Adrenal gland (tissue), 9 donors: ENCODE measurements at regions not wholly inside any gene's neighbourhood (a gene's known extent, or its start where the extent isn't known, plus 50 kb on each side); places are given as distances from the start of the nearest gene placed in this dataset.

Experiments
- DNase-seq, 7 donors: peaks; one replicate each; pipeline ENCODE4 v3.0.0-alpha.2; 2019 to 2020
- H3K27ac ChIP-seq, 5 donors: fragments of 200-600 bp; sonication (generic) in 4 of 5; 1 replicate in 3 of 5; 2 replicates in 2 of 5; pipeline versions ENCODE4 v1.5.1 to v1.8.0; 2016 to 2020; ENCODE audit warnings: mild to moderate bottlenecking in 1 of 5
- H3K27me3 ChIP-seq: fragments of 200-600 bp; 2 replicates; pipeline ENCODE4 v1.8.0; 2021
- H3K36me3 ChIP-seq, 2 donors: fragments of 200-600 bp; replicated peaks in 1 of 2; 1 replicate in 1 of 2; 2 replicates in 1 of 2; pipeline versions ENCODE4 v1.5.1 to v1.8.0; 2018 to 2022
- H3K4me1 ChIP-seq, 2 donors: fragments of 200-600 bp; replicated peaks in 1 of 2; 1 replicate in 1 of 2; 2 replicates in 1 of 2; pipeline versions ENCODE4 v1.5.1 to v1.8.0; 2018 to 2021
- H3K4me3 ChIP-seq, 4 donors: fragments of 200-600 bp; sonication (generic) in 3 of 4; one replicate each; pipeline ENCODE4 v1.5.1; 2016 to 2018
- H3K9me3 ChIP-seq, 3 donors: fragments of 200-600 bp; sonication (generic) in 1 of 3; replicated peaks in 1 of 3; 1 replicate in 2 of 3; 2 replicates in 1 of 3; pipeline versions ENCODE4 v1.5.1 to v1.8.0; 2016 to 2021
- CTCF ChIP-seq, 6 experiments: fragments of 450-650 bp in 4 of 6; fragments of 200-600 bp in 2 of 6; sonication (generic) in 1 of 6; IDR thresholded peaks; 1 replicate in 5 of 6; 2 replicates in 1 of 6; pipeline versions ENCODE4 v1.5.1 to v1.8.0; 2016 to 2021; ENCODE audit warnings: antibody characterized with exemption in 6 of 6, mild to moderate bottlenecking in 2 of 6, moderate library complexity in 1 of 6
- POLR2A ChIP-seq, 2 donors: fragments of 450-650 bp; IDR thresholded peaks; one replicate each; pipeline ENCODE4 v1.6.1; 2017; ENCODE audit warnings: antibody characterized with exemption in 2 of 2, mild to moderate bottlenecking in 2 of 2, moderate library complexity in 1 of 2
- WGBS, 4 donors: extraction: QIAGEN DNeasy Blood & Tissue Kit in 2 of 4; methylation state at CpG; one replicate each; pipeline versions ENCODE4 v1.1.5 to v1.1.7; 2013 to 2017; 5-methylcytosine and 5-hydroxymethylcytosine counted together
- intact Hi-C, 2 donors: fragments of 100-400 bp; cut with DNase I; formaldehyde crosslinking; loops; one replicate each; pipeline versions ENCODE4 v1.14.1 to v1.15.0; 2022 to 2023
- donor health status: healthy with polysubstance abuse.
- donor health status: Bipolar disorder and iron deficiency.
- donor health status: DM: yes; HTN: yes; CAD: no.
- donor health status: DM: no; HTN: no; CAD: no.
- donor health status: DM: no; HTN: no; CAD: no.

- peak in 1 of 7 donors; percentile 31 for DNase-seq
- no peak overlapping the region for H3K27ac ChIP-seq
- no peaks in the 10 kb centered on the region for H3K36me3 ChIP-seq
- H3K27me3 ChIP-seq: peaks cover 7% of the 10 kb centered on the region
- no peaks in the 10 kb centered on the region for H3K9me3 ChIP-seq
- TF ChIP-seq CTCF (IDR thresholded peaks at IDR 0.05): no peak
- no peak for TF ChIP-seq POLR2A (IDR thresholded peaks at IDR 0.05)
- no peak overlapping the region for H3K4me3 ChIP-seq
- 45 to 67% (median 54%) methylated on average over 12 to 25 of the region's 25 CpGs for WGBS, 4 donors
- intact Hi-C loops: no loop called here
- no peaks in the 10 kb centered on the region for H3K4me1 ChIP-seq
Measured at GRCh38 chr10:131819241-131820072, 81.4 kb upstream of the PPP2R2D start.

- H3K9me3 ChIP-seq: no peaks in the 10 kb centered on the region
- WGBS, 4 donors: 74 to 82% (median 79%) methylated on average over 9 of the region's 9 CpGs
- H3K27me3 ChIP-seq: peaks cover 7% of the 10 kb centered on the region
- TF ChIP-seq CTCF (IDR thresholded peaks at IDR 0.05) (no peak), POLR2A (IDR thresholded peaks at IDR 0.05) (no peak)
- no peak overlapping the region for H3K27ac ChIP-seq
- no peaks in the 10 kb centered on the region for H3K4me1 ChIP-seq
- peak in 1 of 7 donors; percentile 7 for DNase-seq
- intact Hi-C loops: no loop called here
- H3K4me3 ChIP-seq: no peak overlapping the region
- no peaks in the 10 kb centered on the region for H3K36me3 ChIP-seq
Measured at GRCh38 chr10:131820626-131821025, 80.2 kb upstream of the PPP2R2D start.

- H3K27ac ChIP-seq: no peak overlapping the region
- H3K27me3 ChIP-seq: peaks cover 7% of the 10 kb centered on the region
- H3K4me3 ChIP-seq: no peak overlapping the region
- H3K36me3 ChIP-seq: no peaks in the 10 kb centered on the region
- WGBS, 4 donors: 83 to 91% (median 88%) methylated on average over 8 of the region's 8 CpGs
- peak in 1 of 7 donors; percentile 8 for DNase-seq
- intact Hi-C loops: no loop called here
- TF ChIP-seq CTCF (IDR thresholded peaks at IDR 0.05): no peak
- no peak for TF ChIP-seq POLR2A (IDR thresholded peaks at IDR 0.05)
- H3K9me3 ChIP-seq: no peaks in the 10 kb centered on the region
- H3K4me1 ChIP-seq: no peaks in the 10 kb centered on the region
Measured at GRCh38 chr10:131821378-131822012, 79.3 kb upstream of the PPP2R2D start.

GRCh38 chr10:131822013-131822691 is 78.7 kb upstream of the PPP2R2D start:
- Histone ChIP-seq H3K4me3 (no peak overlapping the region), H3K9me3 (no peaks in the 10 kb centered on the region), H3K4me1 (no peaks in the 10 kb centered on the region), H3K36me3 (no peaks in the 10 kb centered on the region), H3K27ac (no peak overlapping the region), H3K27me3 (peaks cover 7% of the 10 kb centered on the region)
- WGBS, 4 donors: 75 to 85% (median 82%) methylated on average over 17 to 18 of the region's 18 CpGs
- DNase-seq: peak in 2 of 7 donors; percentile 1 to 9
- intact Hi-C loops: no loop called here
- no peak for TF ChIP-seq CTCF (IDR thresholded peaks at IDR 0.05)
- no peak for TF ChIP-seq POLR2A (IDR thresholded peaks at IDR 0.05)
